NCI-H510A treated with DMSO at 0.1 percent for 48 hours (cell line): ENCODE measurements at regions not wholly inside any gene's neighbourhood (a gene's known extent, or its start where the extent isn't known, plus 50 kb on each side); places are given as distances from the start of the nearest gene placed in this dataset.

ENCODE experiments used
- DNase-seq: peaks from one replicate; lab custom pipeline; 2025; lab: John Stamatoyannopoulos, UW

DNA sequence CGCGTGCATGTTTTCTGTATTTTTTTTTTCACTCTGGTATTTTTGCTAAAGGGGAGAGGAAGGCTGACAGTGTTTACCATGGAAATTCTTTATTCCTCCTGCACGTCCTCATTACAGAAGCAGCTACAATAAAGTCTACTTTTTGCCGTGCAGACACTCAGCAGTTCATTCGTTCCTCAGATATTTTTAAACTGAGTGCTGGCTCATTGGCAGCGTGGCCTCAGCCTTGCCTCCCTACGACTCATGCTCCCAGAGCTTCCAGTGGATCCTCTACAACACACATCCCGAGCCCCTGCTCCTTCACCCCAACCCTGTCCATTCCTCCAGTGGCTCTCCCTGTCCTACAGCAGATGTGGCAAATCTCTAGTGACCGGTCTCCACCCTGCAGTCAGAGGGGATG lies 239.2 kb upstream of the ZMIZ1 start:
- DNase-seq, result no peak

DNA sequence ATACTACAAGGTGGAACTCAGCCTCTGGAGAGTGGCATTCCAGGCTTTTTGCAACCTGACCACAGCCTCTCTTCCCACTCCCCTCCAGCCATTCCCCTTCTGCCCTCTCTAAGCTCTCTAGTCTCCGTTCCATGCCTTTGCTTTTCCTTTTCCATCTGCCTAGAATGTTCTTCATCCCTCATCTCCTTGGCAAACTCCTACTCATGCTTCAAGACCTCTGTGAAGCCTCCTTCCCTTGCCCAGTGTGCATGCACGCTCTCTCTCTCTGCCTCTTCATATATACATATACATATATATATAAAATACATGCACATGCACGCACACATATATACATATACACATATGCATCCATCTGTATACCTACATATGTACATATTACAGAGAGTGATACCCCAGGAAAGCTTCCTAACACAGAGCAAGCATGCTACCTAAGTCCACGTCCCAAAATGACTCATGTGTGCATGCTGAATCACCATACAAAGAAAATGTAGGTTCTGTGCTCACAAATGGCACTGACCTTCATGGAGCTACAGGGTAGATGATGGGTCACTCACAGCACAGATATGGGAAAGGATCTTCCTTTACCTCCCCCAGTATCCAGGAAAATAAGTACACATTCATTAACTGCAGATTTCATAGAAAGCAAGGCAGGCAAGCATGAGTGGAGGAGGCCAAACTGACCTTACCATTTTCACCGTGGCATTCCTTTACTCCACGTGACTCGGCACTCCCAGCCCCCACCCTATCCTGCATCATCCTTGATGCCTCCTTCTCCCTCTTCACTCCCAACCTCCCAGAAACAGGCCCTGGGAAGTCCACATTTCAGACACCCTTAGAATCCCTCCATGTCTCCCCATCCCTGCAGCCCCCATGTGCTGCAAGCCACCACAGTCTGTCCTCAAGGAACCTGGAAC lies 238.4 kb upstream of the ZMIZ1 start:
- DNase-seq, result no peak

DNA sequence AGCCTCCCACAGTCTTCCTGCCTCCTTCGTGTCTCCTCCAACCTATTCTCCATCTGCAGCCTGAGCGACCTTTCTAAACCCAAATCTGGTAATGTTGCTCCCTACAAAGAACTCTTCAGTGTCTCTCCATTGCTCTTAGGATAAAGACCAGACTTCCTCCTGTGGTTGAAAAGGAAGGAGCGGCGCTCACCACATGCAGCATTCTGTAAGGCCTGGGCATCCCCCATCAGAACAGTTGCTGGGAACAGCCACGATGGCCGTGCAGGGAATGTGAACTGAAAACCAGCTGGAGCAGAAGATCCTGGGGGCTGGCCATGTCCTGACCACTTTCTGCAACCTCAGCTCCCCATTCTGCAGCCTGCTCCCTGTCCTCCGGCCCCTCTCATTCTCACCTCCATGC lies 237.8 kb upstream of the ZMIZ1 start:
- no peak for DNase-seq

DNA sequence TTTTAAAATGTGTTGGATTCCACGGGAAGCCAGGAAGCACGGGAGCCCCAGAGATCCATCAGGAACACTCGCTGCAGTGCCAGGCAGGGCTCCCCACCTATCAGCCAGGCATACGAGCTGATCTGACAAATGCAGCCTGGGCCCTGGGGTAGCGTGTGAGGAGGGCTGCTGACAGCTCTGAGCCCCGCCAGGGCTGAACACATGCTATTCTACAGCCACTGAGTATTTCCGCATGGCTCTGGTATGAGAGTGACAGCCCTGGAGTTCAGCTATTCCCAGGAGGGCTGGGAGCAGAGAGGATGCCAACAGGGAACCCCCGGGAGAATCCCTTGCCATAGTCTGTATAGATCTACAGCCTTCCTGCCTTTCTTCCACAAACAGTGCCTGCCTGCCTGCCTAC lies 237.3 kb upstream of the ZMIZ1 start:
- no peak for DNase-seq

DNA sequence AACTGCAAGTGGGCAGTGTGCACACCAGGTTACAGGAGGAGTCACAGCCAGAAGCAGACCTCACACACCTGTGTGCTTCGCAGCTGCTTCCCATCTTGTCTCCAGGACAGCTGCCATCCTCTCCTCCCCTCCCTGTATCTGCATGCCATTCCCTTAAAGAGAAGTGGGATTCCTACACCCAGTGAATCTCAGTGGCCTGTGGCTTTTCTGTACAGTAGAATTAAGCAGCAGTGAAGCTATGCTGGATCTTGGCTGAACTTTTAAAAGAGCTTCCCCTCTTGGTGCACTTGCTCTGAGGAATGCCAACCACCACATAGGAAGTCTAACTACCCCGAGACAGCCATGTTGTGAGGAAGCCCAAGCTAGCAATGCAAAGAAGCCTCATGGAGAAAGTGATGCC lies 236.5 kb upstream of the ZMIZ1 start:
- DNase-seq, result no peak

DNA sequence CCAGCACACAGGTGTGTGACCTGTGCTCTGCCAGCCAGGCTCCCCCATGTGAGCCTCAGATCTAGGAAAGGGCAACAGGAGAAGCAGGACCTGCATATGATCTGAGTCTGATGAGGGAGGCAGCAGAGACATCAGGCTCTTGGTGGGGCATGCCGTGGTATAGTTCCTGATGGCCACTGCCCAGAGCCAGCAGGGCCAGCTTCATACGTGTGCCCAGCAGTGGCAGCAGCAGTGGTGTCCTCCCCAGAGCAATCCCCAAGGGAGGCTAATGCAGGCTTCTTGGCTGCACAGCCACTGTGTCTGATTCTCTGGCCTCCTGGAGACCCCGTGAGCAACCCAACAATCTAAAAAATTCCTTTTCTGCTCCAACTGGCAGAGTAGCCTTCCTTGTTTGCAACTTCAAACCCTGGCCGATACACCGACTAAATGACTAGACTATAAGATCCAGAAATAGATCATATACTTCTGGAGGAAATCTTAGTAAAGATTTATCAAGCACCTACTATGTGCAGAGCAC lies 230.6 kb upstream of the ZMIZ1 start:
- no peak for DNase-seq

DNA sequence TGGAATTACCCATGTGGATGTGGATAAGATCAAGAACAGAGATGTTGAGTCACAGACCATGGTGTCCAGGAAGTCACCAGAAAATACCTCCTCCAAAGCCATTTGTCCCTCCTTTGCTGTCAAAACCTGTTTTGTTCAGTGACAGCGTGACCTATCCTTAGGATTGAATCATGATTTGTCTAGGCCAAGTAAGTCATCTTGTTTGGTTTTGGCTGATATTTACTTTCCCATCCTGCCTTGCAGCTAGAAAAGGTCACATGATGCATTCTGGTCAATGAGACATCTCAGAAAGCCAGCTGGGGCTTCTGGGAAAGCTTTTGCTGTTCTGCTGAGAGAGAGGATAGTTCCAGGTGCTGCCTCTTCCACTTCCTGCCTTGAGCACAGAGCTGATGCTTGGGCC lies 225.3 kb upstream of the ZMIZ1 start:
- no peak for DNase-seq

DNA sequence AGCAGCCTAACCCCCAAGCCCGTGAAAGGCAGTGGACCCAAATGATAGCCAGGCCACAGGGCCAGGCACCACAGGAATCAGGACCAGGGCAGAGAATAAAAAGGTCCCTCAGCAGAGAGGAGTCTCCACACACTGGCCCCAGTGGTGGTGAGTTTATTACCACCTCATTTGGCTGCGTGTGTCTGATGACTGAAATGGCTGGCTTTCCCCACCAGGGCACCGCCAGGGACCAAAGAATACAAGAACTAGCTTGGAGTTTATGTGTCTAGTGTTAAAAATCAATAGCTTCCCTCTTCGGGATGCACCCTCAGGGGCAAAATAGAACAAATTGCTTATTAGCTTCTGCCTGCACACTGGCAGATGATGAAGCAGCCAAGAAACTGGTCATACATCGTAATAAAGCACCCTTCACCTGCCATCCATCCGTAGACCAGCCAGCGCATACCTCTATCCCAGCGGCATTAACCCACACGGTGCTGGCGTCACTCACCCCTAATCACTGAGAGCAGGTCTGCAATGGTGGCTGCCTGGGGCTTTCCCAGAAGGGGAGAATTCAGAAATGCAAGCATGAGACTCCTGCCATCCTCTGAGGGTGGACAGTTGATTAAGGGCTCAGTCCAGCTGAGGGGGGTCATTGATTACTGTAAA lies 223.7 kb upstream of the ZMIZ1 start:
- peak; percentile 45 for DNase-seq

DNA sequence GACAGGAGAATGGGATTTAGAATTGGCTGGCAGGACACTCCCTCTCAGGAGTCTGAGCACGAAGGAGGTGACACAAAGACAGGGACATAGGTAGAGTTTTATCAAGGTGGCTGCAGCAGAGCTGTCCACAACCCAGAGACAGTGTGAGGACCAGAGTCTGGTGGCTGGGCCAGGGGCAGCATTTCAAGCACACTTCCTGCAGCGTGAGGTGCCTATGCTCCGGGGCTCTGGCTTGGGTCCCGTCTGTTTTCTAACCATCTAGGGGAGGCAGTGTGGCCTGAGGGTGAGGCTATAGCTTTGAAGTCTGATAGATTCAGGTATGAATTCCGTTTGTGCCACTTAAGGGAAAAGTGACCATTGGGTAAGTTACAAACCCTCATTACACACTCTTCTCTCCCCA lies 222.7 kb upstream of the ZMIZ1 start:
- no peak for DNase-seq

DNA sequence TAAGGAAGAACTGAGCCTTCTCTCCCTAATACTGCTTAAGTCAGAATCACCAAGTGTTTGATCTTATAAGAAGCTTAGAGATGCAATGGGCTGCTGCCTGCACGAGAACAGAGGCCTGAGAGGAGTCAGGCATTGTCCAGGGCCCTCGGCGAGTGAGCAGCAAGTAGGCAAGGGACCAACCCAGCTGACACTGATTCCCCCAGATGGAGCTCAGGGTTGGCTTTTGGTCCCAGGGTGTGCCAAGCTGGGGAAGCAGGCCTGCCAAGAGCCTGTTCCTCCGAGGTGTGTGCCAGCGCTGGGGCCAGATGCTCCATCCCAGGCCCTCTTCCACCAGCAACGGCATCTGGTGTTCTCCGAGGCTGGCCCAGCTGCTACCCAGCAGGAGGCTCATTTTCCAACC lies 222.0 kb upstream of the ZMIZ1 start:
- no peak for DNase-seq

DNA sequence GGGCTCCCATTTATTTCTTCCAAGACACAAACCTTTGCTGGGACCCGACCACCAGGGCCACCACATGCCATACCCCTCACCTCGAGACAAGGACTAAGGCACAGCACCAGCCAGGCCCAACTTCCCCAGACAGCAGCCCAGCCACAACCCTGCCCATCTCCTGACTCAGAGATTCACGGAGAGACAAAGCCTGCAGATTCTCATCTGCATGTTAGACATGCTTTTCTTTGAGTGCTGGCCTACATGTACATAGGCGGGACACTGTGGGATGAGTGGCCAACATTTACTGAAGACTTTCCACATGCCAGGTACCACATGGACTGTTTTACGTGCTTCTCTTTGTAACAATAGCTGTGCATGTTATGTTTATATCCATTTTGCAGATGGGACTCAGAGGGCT lies 221.3 kb upstream of the ZMIZ1 start:
- no peak for DNase-seq

DNA sequence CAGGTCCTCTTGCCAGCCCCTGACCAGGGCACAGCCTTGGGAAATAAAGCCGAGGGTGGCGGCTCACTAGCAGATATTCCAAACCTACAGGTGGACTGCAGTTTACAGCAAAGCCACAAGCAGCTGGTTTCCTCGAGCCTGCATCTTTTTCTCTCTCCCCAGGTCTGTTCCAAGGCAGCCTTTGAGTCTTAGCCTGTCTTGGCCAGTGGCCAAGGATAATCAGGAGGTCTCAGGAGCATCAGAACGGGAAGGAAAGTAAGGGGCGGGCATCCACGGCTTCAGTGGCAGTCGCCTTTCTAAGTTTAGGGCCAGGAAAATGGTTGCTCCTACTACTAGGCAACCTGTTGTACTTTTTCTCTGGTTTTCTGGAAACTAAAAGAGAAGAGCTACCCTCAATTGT lies 219.7 kb upstream of the ZMIZ1 start:
- DNase-seq, result no peak

DNA sequence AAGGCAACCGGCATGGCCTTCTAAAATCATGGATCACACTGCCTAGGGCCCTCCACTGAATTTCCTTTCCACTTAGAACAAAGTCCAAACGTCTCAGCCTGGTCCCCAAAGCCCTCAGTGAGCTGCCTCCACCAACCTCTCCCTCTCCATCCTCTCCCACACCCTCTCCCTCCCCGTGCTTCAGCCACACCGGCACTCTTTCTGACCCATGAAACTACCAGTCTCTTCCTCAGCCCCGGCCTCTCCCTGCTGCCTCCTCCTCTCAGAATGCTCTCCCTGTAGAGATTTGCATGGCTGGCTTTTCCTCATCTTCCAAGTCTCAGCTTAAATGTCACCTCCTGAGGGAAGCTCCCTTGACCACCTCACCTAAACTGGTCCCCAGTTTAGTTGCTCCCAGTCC lies 219.0 kb upstream of the ZMIZ1 start:
- no peak for DNase-seq

DNA sequence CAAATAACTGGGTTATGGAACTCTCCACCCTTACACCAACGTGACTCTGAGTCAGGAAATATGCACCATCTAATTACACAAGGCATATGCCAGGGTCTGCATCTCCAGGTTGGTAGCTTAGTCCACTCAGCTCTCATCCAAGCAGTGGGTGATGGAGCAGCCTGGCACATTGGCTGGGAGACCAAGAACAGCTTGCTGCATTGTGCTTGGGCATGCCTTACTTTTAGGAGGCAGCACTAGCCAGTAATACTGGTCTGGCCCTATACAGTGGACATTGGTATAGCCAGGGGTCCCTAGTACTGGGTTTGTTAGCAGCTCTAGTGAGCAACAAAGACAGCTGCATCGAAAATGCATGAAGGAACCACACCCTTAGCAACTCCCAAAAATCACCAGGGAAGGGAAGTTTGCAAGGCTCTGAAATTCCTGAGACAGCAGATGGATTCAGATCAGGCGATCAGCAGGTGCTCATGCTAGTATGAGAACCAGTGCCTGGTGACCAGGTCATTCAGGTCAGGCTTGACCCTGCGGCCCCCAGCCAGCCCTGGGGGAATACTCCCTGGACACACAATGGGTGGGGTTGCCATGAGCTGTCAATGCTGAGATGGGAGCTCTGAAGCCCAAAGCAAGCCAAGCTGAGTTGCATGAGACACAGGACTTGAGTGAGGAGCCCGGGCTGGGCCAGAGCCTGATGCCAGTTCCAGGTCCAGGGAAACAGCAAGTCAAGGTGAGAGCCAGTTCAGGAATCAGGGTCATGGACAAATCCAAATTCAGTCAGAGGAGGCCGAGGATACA lies 217.9 kb upstream of the ZMIZ1 start:
- DNase-seq, result no peak

DNA sequence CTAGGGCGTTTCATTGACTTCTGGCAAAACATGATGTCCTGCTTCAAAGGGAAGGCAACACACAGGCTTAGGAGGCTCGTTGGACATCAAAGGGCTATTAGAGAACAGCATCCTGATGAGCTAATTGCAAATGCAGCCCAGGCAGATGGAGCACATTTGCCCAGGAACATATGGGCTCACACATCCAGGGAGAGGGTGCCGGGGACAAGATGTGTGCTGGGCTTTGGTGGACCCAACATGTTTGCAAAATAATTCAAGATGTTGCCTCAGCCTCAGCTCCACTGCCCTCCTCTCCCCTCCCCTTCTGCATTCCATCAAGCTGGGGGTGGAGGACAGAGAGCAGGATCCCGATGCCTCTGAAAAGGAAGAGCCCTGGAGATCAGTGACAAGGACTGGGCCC lies 217.1 kb upstream of the ZMIZ1 start:
- DNase-seq, result no peak

DNA sequence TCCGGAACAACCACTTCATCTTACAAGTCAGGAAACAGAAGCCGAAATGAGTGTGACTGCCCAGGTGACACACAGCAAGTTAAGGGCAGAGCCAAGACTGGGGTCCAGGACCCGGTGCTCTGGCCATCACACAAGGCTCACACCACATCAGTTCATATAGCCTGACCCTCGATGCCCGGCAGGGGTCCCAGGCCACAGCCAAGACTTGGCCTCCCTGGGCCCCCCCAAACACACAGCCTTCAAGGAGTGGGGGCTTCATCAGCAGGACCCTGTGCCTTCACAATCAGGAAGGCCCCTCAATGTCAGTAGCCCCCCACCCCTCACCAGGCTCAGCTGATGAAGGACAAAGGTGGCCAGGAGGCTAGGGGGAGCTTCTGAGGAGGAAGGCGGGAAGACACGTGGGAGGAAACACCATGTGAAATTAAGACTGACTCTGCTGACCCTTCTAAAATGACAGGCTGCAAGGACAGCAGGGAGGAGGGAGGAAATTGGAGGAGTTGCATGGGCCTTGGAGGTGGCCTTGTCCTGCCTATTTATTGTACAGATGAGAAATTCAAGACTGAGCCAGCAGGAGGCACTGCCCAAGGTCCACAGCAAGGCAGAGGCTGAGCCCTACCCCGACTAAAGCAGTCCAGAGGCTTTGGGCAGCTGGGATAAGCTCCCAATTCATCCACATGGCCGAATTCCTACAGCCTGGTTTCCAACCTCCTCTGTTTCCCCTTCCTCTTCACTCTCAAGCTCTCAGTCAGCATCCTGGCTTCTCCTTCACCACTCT lies 216.1 kb upstream of the ZMIZ1 start:
- no peak for DNase-seq

DNA sequence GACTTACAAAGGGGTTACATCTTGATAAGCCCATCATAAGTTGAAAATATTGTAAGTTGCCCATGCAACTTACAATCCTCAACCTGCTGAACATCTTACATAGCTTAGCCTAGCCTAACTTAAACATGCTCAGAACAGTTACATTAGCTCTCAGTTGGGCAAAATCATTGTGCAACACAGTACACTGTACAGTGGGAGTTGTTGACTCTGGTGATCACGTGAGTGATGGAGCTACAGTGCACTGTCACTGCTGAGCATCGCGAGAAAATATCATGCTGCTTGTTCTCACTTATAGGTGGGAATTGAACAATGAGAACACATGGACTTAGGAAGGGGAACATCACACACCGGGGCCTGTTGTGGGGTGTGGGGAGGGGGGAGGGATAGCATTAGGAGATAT lies 214.9 kb upstream of the ZMIZ1 start:
- no peak for DNase-seq

DNA sequence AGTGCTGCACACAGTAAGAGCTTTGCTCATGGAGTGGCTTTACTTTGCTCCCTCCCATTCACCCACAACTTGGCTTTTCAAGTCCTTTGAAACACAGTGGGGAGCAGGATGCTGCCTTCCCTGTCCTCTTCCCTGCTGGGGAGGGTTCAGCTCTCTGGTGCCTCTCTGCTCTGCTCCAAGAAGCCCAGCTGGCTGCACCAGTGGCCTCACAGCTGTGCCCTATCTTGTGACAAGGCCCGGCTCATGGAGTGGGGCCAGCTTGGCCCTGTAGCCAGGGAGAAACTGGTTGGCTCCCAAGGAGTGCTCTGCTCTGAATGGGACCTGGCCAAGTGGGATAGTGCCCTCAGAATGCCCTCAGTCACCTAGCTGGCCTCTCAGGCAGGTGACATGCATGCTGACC lies 212.3 kb upstream of the ZMIZ1 start:
- DNase-seq, result no peak

DNA sequence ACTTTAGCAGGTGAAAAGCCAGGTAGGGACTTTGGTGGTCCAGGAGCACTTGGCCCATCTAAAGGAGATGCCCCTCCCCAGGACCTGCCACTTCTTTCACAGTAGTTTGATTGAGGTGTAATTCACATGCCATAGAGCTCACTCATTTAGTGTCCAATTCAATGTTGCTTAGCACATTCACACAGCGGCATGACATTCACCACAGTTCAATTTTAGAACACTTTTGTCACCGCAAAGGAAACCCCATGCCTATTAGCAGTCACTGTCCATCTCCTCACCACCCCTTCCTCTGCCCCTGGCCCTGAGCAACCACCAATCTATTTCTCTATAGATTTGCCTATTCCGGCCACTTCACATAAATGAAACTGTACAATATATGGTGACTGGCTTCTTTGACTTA lies 211.6 kb upstream of the ZMIZ1 start:
- no peak for DNase-seq

DNA sequence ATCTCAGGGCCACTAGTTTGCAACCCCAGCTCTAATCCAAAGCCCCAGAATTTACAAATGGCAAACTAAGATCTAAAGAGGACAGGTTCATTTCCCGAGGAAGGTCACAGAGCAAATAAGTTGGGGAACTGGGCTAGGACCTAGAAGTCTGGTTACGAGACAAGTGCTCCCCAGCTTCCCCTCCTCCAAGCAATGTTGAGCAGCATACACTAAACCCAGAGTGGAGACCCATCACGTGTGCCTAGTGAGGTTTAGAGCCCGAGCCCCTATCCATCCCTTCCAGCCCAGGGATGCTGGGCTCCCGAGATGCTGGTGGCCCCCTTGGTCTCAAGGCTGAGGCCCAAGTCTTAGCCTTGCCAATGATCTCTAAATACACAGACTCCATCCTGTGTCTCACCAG lies 209.5 kb upstream of the ZMIZ1 start:
- DNase-seq, result no peak

DNA sequence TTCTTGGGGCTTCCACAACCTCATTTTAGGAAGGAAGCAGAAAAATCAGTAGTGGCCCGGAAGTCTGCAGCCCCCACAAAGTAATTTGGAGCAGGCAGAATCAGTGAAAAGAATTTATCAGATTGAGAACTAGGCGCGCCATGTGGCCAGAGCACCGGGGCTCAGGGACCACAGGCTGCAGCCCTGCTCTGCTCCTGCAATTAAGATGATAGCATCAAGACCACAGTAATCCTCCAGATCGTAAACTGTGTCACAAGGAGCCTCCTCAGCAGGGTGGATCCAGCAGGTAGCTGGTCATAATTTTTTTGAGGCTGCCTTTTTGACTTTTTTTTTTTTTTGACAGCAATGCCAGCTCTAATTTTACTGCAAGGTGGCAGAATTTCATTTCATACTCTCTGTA lies 209.0 kb upstream of the ZMIZ1 start:
- no peak for DNase-seq
